GM18873 (cell line): ENCODE measurements at regions not wholly inside any gene's neighbourhood (a gene's known extent, or its start where the extent isn't known, plus 50 kb on each side); places are given as distances from the start of the nearest gene placed in this dataset.

Experiments
- ATAC-seq: cut with Tn5 transposase; IDR thresholded peaks from one replicate; pipeline ENCODE4 v1.9.1; 2021; ENCODE audit warnings: mild to moderate bottlenecking, moderate library complexity, moderate number of reproducible peaks; ENCODE audit not compliant: unreplicated experiment, low FRiP score

DNA sequence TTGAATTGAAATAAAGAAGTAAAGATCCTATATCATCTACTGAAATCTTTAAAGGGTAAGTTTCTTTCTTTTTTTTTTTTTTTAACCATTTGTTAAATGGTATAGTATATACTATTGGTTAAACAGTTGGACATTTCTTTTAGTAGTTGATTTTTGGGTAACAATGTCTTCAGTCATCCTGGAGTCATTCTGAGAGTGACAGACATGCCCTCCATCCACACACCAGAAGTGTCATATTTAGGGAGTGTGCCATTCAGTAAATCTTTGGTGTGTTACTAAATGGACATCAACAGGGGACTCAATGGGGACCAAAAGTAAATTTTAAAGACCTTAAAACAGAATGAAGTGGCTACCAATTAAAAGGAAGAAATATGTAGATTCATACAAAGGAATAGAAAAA is 50.8 kb upstream of the SLC39A10 start:
- no peak for ATAC-seq

DNA sequence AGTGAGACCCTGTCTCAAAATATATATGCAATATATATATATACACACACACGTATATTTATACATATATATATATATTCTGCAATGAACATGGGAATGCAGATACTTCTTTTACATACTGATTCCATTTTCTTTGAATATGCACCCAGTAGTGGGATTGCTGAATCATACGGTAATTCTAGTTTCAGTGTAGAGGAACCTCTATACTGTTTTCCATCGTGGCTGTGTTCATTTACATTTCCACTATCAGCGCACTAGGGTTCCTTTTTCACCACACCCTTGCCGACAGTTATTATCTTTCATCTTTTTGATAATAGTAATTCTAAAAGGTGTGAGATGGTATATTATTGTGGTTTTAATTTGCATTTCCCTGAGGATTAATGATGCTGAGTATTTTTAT is 52.3 kb upstream of the SLC39A10 start:
- no peak for ATAC-seq

DNA sequence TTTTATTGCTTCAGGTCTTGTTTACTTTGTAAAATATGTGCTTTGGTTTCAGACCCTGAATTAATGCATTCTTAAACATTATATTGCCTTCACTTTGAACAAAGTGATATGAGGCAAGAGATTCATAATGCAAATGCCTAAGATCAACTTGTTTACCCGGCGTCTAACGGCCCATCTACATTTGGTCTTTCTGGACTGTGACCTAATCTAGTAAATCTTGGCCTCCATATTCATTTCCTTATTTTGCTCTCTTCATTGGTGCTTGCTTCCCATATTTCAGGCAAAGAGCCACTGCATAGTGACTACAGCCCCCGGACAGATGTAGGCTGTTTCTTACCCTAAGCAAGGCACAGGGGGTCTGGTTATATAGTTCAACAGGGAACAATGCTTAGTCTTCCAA is 53.0 kb upstream of the SLC39A10 start:
- no peak for ATAC-seq

DNA sequence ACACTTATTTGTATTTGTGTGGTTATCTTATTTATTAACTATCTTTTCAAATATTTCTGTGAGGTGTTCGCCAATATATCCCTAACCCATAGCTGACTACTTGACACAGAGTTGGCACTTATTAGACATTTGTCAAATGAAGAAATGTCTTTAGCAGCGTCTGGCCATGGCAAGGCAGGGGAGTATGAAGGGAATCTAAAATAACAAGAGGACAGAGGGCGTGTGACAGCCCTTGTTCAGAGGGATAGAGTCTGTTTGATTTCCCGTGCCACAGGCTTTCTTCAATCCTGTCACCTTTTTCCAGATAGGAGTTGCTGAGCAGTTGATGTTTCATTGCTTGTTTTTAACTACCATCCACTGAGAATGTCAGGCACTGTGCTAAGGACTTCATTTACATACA is 53.6 kb upstream of the SLC39A10 start:
- ATAC-seq, result no peak

DNA sequence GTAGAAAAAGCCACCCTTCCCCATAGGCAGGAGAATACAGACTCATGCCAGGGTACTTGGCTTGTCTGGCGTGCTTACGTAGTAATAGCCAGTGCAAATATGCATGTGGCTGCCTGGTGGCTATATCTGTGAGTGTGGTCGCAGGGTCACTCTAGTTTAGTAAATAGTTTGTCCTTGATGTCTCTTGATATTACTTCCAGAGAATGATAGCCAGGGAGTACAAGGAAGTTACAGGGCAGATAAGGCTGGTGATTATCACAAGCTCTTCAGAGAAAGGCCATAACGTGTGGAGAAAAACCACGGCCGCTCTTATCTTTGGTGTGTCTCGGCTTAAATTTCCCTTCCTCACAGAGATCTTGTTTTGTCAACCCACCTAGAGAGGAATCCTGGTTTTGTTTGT is 54.3 kb upstream of the SLC39A10 start:
- no peak for ATAC-seq

DNA sequence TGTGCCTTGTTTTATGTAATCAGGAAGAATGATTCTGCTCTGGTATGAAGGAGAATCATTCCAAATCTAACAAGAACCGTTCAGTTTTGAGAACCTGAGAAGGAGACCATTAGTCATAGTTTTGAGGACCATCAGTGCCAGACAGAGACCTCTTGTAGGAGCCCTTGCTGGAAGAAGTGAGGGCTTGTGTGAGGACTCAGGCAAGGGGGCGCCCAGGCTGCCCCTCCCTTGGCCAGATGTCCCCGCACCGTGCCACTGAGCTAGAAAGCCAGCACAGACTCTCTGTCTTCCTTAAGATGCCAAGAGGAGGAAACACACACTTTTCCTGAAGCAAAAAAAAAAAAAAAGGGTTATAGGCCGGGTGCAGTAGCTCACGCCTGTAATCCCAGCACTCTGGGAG is 55.7 kb upstream of the SLC39A10 start:
- no peak for ATAC-seq

DNA sequence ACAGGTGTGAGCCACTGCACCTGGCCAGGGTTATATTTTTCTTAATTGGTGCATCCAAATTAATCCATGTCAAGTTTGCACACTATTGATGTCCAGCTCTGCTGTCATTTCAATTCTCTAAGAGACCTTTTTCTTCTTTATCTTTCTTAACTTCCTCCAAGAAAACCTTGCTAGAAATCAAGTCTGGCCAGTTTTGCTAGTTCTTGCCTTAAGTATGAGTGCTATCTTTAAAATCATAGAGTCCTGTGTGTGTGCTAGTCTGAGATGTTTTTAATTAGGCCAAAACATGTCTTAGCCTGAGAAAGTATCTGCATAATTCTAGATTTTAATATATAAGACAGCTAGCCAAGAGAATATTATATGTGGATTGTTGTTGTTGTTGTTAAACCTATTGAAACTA is 56.2 kb upstream of the SLC39A10 start:
- ATAC-seq, result no peak

DNA sequence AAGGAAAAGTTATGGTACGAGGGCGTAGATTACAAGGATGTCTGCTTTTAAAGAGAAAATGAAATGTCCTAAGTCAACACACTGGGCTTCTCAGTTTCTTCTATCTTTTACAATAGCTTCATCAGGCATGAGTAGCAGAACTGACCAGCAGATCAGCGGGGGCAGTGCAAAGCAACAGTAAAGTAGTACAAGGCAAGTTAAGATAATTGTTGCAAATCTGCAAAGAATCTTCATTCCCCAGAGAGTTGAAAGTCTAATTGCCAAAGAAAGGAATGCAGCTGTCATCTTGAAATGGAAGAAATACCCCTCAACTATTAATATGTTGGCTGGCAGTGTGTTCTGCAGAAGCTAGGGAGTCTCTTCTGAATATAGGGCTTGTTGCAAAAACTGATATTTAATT is 60.2 kb upstream of the SLC39A10 start:
- ATAC-seq, result no peak

DNA sequence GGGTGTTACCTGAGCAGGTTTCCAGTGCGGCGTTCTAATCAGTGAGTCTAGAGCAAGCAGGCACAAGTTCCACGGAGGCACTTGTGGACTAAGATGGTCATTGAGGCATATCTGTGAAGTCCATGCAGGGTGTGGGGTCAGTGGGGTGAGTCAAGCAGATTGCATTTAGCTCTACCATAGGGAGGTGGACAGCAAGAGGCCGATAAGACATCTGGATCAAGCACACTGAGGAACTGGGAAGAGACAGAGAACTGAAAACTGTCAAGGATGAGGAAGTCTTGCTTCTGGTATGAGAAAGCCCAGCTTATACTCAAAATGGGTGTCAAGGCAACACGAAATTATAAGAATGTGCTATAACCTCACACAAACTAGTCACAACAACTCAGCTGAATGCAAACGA is 61.2 kb upstream of the SLC39A10 start:
- no peak for ATAC-seq

DNA sequence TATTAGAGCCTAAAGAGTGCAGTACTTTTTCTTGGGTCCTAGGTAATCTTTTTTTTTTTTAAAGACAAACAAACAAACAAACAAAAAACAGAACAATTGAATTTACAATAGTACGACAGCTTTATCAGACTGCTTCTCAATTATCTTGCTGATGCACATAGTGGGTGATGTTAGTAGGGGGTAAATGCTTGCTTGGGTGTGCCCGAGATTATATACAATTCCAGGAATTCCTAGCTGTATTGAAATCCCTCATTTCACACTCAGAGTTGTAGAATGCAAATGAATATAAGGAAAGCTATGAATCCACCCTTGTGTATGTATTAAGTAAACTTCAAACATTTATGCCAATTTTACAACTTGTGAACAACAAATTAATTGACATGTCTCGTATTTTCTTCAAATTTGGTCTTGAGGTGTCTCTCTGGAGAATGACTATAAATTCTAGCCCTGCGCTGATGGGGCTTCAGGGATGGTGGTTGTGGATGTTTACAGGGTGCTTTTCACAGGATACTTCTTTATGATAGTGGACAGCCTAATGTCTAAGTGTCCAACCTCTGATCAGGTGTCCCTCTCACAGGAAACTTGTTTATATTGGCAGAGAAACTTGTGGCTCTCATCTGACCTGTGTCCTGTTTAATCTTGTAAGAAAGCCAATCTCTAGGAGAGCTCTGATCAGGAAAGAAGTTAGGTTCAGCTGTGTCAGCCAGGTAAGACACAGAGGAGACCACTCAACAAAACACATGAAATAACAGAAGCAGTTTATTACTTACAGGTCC is 61.9 kb upstream of the SLC39A10 start:
- ATAC-seq, result no peak

DNA sequence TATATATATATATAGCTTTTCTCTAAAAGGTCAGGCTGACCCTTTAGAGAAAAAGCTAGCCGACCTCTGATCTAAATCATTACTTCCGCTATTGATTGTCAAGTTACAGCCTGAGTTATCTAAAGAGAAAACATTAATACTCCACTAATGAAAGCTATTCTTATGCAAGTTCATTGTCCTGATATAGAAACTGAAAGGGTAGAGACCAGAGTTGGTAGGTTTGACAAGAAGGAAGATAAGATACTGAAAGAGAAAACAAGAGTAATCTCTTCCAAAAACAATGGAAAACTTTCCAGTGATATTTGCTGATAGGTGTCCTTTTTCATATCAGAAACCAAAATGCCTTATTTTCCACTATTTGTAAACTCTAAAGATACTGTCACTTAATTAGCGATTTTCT is 62.8 kb upstream of the SLC39A10 start:
- ATAC-seq, result no peak

DNA sequence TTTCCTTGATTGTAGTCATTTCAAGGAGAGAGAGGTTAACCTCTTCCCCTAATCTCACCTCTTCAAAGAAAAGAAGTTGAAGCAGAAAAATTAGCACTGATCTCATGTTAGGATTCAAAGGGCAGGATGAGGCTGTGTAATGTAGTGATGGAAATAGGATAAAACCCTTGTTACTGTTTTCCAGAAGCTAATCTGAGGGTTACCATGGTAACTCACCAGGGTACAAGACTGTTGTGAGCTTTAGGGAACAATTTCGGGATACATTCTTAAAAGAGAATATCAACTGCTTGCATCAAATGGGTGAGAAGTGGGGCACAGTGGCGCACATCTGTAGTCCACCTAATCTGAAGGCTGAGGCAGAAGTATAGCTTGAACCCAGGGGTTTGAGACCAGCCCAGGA is 64.9 kb upstream of the SLC39A10 start:
- no peak for ATAC-seq

DNA sequence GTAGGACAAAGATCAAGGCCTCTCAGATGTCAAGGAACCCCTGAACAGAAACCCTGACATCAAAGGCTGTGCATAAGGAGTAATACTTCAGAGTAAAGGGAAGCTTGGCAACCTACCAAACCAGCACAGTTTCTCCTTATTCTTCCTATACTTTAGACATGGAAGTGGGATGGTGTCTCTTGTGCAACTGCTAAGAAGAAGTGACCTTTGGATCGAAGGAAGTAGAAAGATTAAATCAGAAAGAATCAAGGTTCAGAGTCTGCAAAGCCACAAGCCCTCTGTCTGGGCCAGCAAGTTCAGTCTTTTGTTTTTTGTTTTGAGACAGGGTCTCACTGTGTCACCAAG is 66.2 kb upstream of the SLC39A10 start:
- ATAC-seq, result no peak

DNA sequence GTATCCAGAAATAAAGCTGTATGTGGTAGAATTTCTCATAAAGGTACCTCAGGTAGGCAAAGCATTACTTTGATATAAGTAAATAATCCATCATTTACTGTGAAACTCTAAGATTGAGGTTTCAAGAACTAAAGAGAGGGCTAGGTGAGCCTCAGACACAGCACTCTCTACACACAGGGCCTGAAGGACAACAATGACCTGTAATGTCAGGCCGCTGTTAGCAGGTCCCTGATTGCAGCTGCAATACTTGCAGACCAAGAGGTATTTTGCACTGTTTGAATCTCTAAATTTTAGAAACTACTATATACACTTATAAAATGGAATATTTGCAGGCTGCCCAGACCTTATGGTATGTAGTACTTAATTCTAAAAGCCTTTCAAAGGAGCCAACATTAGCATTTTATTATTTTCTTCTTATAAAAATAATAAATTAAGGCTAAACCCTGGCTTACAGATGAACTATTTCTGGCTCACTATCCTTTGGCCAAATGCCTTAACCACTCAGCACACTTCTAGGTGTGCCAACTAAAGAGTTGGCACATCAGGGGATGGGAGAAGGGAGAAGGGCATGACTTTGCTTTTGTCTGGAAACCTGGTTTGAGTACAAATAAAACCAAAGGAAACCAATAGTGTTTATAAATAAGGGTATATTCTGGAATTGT is 66.7 kb upstream of the SLC39A10 start:
- no peak for ATAC-seq

DNA sequence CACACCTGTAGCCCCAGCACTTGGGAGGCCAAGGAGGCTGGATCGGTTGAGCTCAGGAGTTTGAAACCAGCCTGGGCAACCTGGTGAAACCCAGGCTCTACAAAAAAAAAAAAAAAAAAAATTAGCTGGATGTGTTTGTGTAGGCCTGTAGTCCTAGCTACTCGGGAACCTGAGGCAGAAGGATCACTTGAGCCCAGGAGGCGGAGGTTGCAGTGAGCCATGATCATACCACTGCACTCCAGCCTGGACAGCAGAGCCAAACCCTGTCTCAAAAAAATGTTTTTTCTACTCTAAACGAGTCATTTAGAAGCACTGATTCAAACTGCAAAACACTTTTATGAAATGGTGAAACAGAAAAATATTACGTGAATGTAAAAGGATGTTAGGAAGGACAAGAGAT is 69.1 kb upstream of the SLC39A10 start:
- ATAC-seq, result no peak

DNA sequence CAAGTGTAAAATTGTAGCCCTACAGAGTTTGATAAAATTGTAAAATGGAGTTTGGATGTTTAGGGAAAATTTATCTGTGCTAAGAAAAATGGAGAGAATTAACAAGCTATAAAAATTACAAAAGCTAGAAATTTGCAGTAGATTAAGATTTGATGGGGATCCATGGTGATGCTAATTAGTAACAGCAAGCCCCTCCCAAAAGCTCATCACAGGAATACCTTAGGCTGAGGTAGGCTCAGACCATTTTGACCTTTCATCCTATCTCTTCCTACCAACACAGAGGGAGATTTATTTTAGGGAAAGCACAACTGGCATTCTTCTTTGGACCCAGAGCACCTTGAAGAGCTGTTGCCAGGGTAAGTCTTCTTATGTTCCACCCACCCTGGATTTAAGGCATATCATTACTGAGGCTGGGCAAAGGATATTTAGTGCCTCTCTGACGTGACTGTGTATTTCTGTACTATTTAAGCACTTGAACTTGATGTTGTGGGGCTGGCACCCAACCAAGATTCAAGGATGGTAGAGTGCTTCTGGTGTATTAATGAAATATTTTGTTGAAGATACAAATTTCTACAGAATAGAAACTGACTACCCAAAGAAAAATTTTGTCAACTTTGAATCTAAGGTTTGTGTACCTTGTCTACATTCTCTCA is 70.8 kb upstream of the SLC39A10 start:
- no peak for ATAC-seq

DNA sequence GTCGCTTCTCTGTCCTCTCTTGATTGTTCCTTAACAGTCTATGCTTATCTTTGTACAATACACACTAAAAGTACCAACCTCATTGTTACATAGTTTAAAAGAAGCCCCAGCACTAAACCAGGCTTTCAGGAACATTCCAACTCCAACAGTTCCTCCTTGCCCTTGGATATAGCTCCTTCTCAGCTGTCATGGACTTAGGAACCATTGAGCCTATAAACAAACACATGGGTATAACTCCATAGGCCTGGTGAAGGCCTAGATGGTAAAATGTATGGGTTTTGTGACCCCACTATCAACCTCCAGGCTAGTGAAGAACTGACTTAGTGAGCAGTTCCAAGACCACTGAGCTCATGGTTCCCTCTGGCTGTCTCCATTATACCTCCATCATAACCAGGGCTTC is 74.8 kb upstream of the SLC39A10 start:
- ATAC-seq, result no peak

DNA sequence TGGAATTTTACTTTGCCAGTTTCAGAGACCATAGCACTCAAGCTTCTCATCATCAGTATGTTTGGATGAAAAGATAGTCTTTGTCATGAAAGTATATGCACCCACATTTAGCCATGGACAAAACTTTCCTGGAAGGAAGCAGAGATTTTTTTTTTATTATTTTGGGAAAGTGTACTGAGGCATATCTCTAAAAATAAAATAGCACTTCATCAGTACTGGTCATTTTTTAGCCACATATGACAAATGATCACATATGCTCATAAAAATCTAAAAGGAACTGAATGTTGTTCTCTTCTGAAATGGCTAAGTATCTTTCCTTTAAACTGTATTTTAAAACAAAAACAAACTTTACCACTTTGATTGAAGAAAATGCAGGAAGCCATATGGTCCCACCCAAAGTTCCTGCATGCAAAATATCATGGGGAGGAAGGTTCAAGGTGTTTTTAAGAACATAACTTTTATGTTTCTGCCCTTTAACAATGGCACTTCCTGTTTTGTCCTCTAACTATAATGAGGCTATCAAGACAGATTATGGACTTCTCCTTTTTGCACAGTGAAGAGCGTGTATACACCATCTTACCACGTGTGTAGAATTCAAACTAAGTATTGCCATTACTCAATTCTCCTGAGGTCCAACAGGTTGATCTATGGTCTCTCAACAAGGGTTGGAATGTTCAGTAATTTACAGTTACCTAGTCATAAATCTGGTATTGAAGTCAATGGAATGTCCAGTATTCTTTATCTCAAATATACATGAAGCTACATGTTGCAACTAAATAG is 77.1 kb upstream of the SLC39A10 start:
- ATAC-seq, result no peak

DNA sequence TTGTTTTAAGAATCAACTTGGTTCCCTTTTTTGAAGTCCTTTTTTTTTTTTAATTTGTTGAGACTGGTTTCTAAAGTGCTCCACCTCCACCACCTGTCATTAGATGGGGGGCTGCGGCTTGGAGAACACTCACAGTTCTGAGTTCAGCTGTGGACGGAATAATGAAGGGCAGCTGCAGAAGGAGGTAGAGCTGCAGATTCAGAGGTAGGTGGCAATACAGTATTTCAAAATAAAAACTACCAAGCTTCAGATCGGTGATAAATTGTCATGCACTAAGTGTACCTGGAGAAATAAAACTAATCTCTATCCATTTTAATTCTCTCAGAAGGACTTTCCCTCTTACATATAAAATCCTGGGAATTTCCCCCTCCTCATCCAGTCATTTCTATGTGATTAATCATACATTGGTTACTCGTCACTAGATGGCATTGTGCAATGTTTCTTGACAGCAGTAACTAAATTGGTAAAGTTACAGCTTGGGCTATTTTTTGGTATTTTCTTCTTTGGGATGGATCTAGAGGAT is 81.1 kb upstream of the SLC39A10 start:
- peak; percentile 46 for ATAC-seq

DNA sequence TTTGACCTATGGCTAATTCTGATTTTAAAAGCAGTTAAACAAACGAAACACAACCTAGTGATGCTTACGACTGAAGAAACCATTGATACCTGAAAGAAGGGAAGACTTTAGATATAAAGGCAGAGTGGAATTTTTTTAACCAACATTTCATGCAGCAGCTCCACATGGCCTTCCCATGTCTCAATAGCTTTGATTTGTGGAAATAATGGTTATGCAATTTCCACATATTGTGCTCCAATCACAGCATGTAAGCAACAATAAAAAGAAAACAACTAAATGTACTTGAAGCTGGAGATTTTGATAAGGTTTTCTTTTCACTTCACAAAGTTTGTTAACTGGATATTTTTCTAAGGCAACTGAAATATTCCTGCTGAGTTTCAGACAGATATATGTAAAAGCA is 82.0 kb upstream of the SLC39A10 start:
- ATAC-seq, result no peak

DNA sequence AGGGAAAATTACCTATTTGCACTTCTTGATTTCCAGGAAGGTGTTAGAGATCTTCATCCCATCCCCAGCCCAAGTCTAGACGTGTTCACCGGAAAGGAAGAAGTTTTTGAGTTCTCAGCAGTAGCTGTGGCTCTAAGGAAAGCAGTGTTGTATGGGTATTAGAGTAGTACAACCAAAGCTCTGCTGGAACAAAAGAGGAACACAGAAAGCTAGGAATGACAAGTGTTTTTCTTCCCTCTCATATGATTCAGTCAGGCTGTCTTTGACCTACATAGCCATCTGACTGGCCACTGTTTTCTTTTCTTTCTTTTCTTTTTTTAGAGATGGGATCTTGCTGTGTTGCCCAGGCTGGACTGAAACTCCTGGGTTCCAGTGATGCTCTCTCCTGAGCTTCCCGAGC is 82.7 kb upstream of the SLC39A10 start:
- ATAC-seq, result no peak
